ENCODE measurements at regions not wholly inside any gene's neighbourhood (a gene's known extent, or its start where the extent isn't known, plus 50 kb on each side); places are given as distances from the start of the nearest gene placed in this dataset.

- Histone ChIP-seq H2AFZ (ENCODE audit: low read depth, low read length, poor library complexity, severe bottlenecking) (no peak overlapping the region), H3K4me3 (replicated peaks in 1 of 2; ENCODE audit: low read depth in 1 of 2, low read length in 2 of 2) (no peak overlapping the region), H4K20me1 (ENCODE audit: insufficient read depth) (no peaks in the 10 kb centered on the region), H3K36me3 (ENCODE audit: control insufficient read depth in 1 of 2, insufficient read depth in 2 of 2, low read length in 2 of 2) (no peaks in the 10 kb centered on the region), H3K27me3 (ENCODE audit: insufficient read depth, low read length) (no peaks in the 10 kb centered on the region), H3K4me2 (ENCODE audit: low read length) (no peak overlapping the region), H3K9me2 (ENCODE audit: insufficient read depth) (no peaks in the 10 kb centered on the region), H3K9me3 (ENCODE audit: control insufficient read depth in 1 of 2, insufficient read depth in 1 of 2, low read depth in 1 of 2, low read length in 2 of 2) (no peaks in the 10 kb centered on the region), H3K9ac (ENCODE audit: low read length) (no peak overlapping the region), H3K4me1 (ENCODE audit: control insufficient read depth in 1 of 2, insufficient read depth in 2 of 2, low read length in 2 of 2) (no peaks in the 10 kb centered on the region), H3K27ac (ENCODE audit: low read depth, low read length) (no peak overlapping the region), H3K79me2 (ENCODE audit: insufficient read depth, low read length) (no peaks in the 10 kb centered on the region)
- no peak for DNase-seq (ENCODE audit: low read depth, low spot score)
- intact Hi-C loops (cut with micrococcal nuclease) = no loop called here
- ChIA-PET RAD21 (ENCODE audit: low non-redundant PET in 1 of 2, low total read pairs in 2 of 2, uncharacterized antibody in 2 of 2, unreplicated experiment in 2 of 2) (no interaction called here), POLR2A (no interaction called here), CTCF (no interaction called here)
- TF ChIP-seq CEBPB (IDR thresholded peaks at IDR 0.05; ENCODE audit: low read depth) (no peak), REST (IDR thresholded peaks at IDR 0.05; ENCODE audit: low read depth) (no peak), YY1 (IDR thresholded peaks at IDR 0.05; ENCODE audit: extremely low read depth, insufficient replicate concordance, low read depth, low read length) (no peak), ZBTB33 (IDR thresholded peaks at IDR 0.05; ENCODE audit: extremely low read depth, insufficient replicate concordance, low read length) (no peak), MAX (IDR thresholded peaks at IDR 0.05) (no peak), ELF1 (IDR thresholded peaks at IDR 0.05; ENCODE audit: borderline replicate concordance, low read depth) (no peak), EGR1 (IDR thresholded peaks at IDR 0.05; ENCODE audit: low read depth) (no peak), ZFX (IDR thresholded peaks at IDR 0.05) (no peak), POLR2A (IDR thresholded peaks at IDR 0.05; ENCODE audit: borderline replicate concordance, extremely low read depth, insufficient read depth, insufficient read length) (no peak), TCF7L2 (IDR thresholded peaks at IDR 0.05; ENCODE audit: borderline replicate concordance, extremely low read depth, insufficient read depth, insufficient read length) (no peak), CTCF (IDR thresholded peaks at IDR 0.05 in 2 of 3, conservative IDR thresholded peaks at IDR 0.05 in 1 of 3; ENCODE audit: borderline replicate concordance in 1 of 3, insufficient read depth in 1 of 3, low read depth in 2 of 3, low read length in 2 of 3) (no peak), EZH2phosphoT487 (IDR thresholded peaks at IDR 0.05; ENCODE audit: borderline replicate concordance) (no peak), POLR2AphosphoS5 (IDR thresholded peaks at IDR 0.05; ENCODE audit: low read depth, low read length) (no peak), FOSL1 (IDR thresholded peaks at IDR 0.05; ENCODE audit: low read depth) (no peak)
- BruUV-seq (replicated peaks) = no TSS peak
- no peak for ATAC-seq
These were observed 140.4 kb downstream of the CENPW start for GRCh38 chr6:126480268-126480667.
